PC-9 (cell line): ENCODE measurements at regions not wholly inside any gene's neighbourhood (a gene's known extent, or its start where the extent isn't known, plus 50 kb on each side); places are given as distances from the start of the nearest gene placed in this dataset.

Experiments used
- BruUV-seq: library from RNA; stranded (reverse); fragments of 400-500 nt; replicated peaks from 2 replicates; lab custom pipeline; 2021; lab: Mats Ljungman, UMichigan
- CTCF ChIA-PET: fragments of 300-600 bp; sonication (Branson Sonifier 250); formaldehyde crosslinking; loops from one replicate; lab custom pipeline; 2022; ENCODE audit warnings: antibody characterized with exemption; lab: Charles Lee
- POLR2A ChIA-PET: fragments of 300-600 bp; sonication (Branson Sonifier 250); formaldehyde crosslinking; loops from one replicate; lab custom pipeline; 2022; ENCODE audit warnings: antibody characterized with exemption; ENCODE audit not compliant: unreplicated experiment; lab: Charles Lee
- DNase-seq, 2 experiments: peaks; one replicate each; pipeline versions ENCODE4 v3.0.0 to v3.0.0-alpha.2; 2015 to 2022; ENCODE audit warnings: mixed read lengths in 1 of 2
- H2AFZ ChIP-seq: fragments of 200-600 bp; sonication (generic); 2 replicates; pipeline ENCODE4 v1.8.1; 2017; ENCODE audit warnings: antibody characterized with exemption
- H3F3A ChIP-seq: fragments of 200-600 bp; sonication (generic); 2 replicates; pipeline ENCODE4 v1.8.1; 2017; ENCODE audit warnings: antibody characterized with exemption, mild to moderate bottlenecking, low read depth; ENCODE audit not compliant: insufficient read depth
- H3K27ac ChIP-seq: fragments of 200-600 bp; sonication (generic); 2 replicates; pipeline ENCODE4 v1.6.1; 2016; ENCODE audit warnings: mixed run types
- H3K27me3 ChIP-seq: fragments of 200-600 bp; sonication (generic); 2 replicates; pipeline ENCODE4 v1.6.1; 2016; ENCODE audit warnings: low read depth, mixed run types; ENCODE audit not compliant: insufficient read depth
- H3K36me3 ChIP-seq: fragments of 200-600 bp; sonication (generic); 2 replicates; pipeline ENCODE4 v1.6.1; 2016; ENCODE audit warnings: low read depth, mixed run types
- H3K4me1 ChIP-seq: fragments of 200-600 bp; sonication (generic); replicated peaks from 2 replicates; pipeline ENCODE4 v1.6.1; 2016; ENCODE audit warnings: mixed run types; ENCODE audit not compliant: insufficient read depth
- H3K4me2 ChIP-seq: fragments of 200-600 bp; sonication (generic); 2 replicates; pipeline ENCODE4 v1.6.1; 2017; ENCODE audit warnings: mixed run types
- H3K4me3 ChIP-seq: fragments of 200-600 bp; sonication (generic); 2 replicates; pipeline ENCODE4 v1.6.1; 2016; ENCODE audit warnings: mixed run types
- H3K79me2 ChIP-seq: fragments of 200-600 bp; sonication (generic); 2 replicates; pipeline ENCODE4 v1.6.1; 2017; ENCODE audit warnings: low read depth, mixed run types
- H3K9me2 ChIP-seq: fragments of 200-600 bp; sonication (generic); 2 replicates; pipeline ENCODE4 v1.8.1; 2017; ENCODE audit warnings: mild to moderate bottlenecking; ENCODE audit not compliant: insufficient read depth
- H3K9me3 ChIP-seq: fragments of 200-600 bp; sonication (generic); 2 replicates; pipeline ENCODE4 v1.8.1; 2016; ENCODE audit warnings: low read depth; ENCODE audit not compliant: insufficient read depth
- H4K20me1 ChIP-seq: fragments of 200-600 bp; sonication (generic); 2 replicates; pipeline ENCODE4 v1.8.1; 2017; ENCODE audit not compliant: insufficient read depth
- CTCF ChIP-seq: fragments of 200-600 bp; sonication (generic); conservative IDR thresholded peaks from 2 replicates; pipeline ENCODE4 v1.6.1; 2017; ENCODE audit warnings: mixed run types, antibody characterized with exemption, mild to moderate bottlenecking, moderate library complexity
- EZH2 ChIP-seq: fragments of 200-600 bp; sonication (generic); IDR thresholded peaks from 2 replicates; pipeline ENCODE4 v1.8.0; 2017; ENCODE audit warnings: antibody characterized with exemption, low read depth
- intact Hi-C: fragments of 100-400 bp; cut with micrococcal nuclease; formaldehyde crosslinking; loops from one replicate; pipeline ENCODE4 v1.10.0; 2022; ENCODE audit not compliant: unreplicated experiment

- ChIA-PET CTCF (no interaction called here), POLR2A (interaction anchor here (0.6 kb wide), 2 partner anchors 648 to 1592 kb away, joined by 3 to 9 read pairs; no protein-coding TSS in a partner anchor)
- no peaks in the 10 kb centered on the region for H3K9me3 ChIP-seq
- TF ChIP-seq CTCF (no peak), EZH2 (no peak)
- BruUV-seq: no TSS peak
- no peaks in the 10 kb centered on the region for H4K20me1 ChIP-seq
- H3K27ac ChIP-seq: no peak overlapping the region
- H3K36me3 ChIP-seq: no peaks in the 10 kb centered on the region
- H3F3A ChIP-seq: peaks cover 15% of the 10 kb centered on the region; the same call in 1 of the 2 replicates
- no peaks in the 10 kb centered on the region for H3K79me2 ChIP-seq
- H3K9me2 ChIP-seq: no peaks in the 10 kb centered on the region
- H3K4me2 ChIP-seq: 0 out of 2 replicates have a peak overlapping the region, but pooled peaks have one; percentile 26
- DNase-seq: peak in 1 of 2 experiments; percentile 52
- no peaks in the 10 kb centered on the region for H3K27me3 ChIP-seq
- intact Hi-C loops: loop anchor here (1.0 to 5.0 kb wide), 2 partner anchors 58 to 127 kb away; no protein-coding TSS in a partner anchor
- peaks cover 28% of the 10 kb centered on the region for H3K4me1 ChIP-seq
- H3K4me3 ChIP-seq: no peak overlapping the region
- no peak overlapping the region for H2AFZ ChIP-seq
Measured at GRCh38 chr12:102690253-102690652, 209.9 kb upstream of the IGF1 start.

GRCh38 chr12:102689701-102690100 lies 209.3 kb upstream of the IGF1 start:
- H3K4me2 ChIP-seq: no peak overlapping the region
- no peaks in the 10 kb centered on the region for H4K20me1 ChIP-seq
- DNase-seq: no peak
- H3K36me3 ChIP-seq: no peaks in the 10 kb centered on the region
- H2AFZ ChIP-seq: no peak overlapping the region
- CTCF ChIA-PET: no interaction called here
- TF ChIP-seq EZH2 (no peak), CTCF (no peak)
- H3K27ac ChIP-seq: no peak overlapping the region
- no peaks in the 10 kb centered on the region for H3K9me2 ChIP-seq
- intact Hi-C loops: loop anchor here (1.0 to 5.0 kb wide), 2 partner anchors 57 to 126 kb away; no protein-coding TSS in a partner anchor
- H3K4me3 ChIP-seq: no peak overlapping the region
- H3K79me2 ChIP-seq: no peaks in the 10 kb centered on the region
- peaks cover 15% of the 10 kb centered on the region; the same call in 1 of the 2 replicates for H3F3A ChIP-seq
- no peaks in the 10 kb centered on the region for H3K9me3 ChIP-seq
- H3K27me3 ChIP-seq: no peaks in the 10 kb centered on the region
- H3K4me1 ChIP-seq: peaks cover 28% of the 10 kb centered on the region
- BruUV-seq: no TSS peak
- POLR2A ChIA-PET: no interaction called here

- ChIA-PET POLR2A (no interaction called here), CTCF (no interaction called here)
- Histone ChIP-seq H2AFZ (no peak overlapping the region), H3K36me3 (no peaks in the 10 kb centered on the region), H3K9me2 (no peaks in the 10 kb centered on the region), H3K79me2 (no peaks in the 10 kb centered on the region), H4K20me1 (no peaks in the 10 kb centered on the region), H3K9me3 (no peaks in the 10 kb centered on the region), H3K27ac (no peak overlapping the region), H3K4me1 (peaks cover 23% of the 10 kb centered on the region), H3K4me3 (no peak overlapping the region), H3F3A (peaks cover 11% of the 10 kb centered on the region; the same call in 1 of the 2 replicates), H3K4me2 (no peak overlapping the region), H3K27me3 (no peaks in the 10 kb centered on the region)
- no peak for TF ChIP-seq EZH2
- no peak for TF ChIP-seq CTCF
- no TSS peak for BruUV-seq
- intact Hi-C loops: no loop called here
- DNase-seq: no peak
Measured at GRCh38 chr12:102687523-102687922, 207.2 kb upstream of the IGF1 start.
